B cell (primary cell): ENCODE measurements at regions not wholly inside any gene's neighbourhood (a gene's known extent, or its start where the extent isn't known, plus 50 kb on each side); places are given as distances from the start of the nearest gene placed in this dataset.

Experiments
- CTCF ChIP-seq: fragments of 200-600 bp; IDR thresholded peaks from one replicate; pipeline ENCODE4 v1.8.0; 2022; ENCODE audit warnings: antibody characterized with exemption, mild to moderate bottlenecking
- EZH2 ChIP-seq: IDR thresholded peaks from 2 replicates; pipeline ENCODE4 v1.6.1; 2012; ENCODE audit warnings: borderline replicate concordance, low read depth, mild to moderate bottlenecking, moderate library complexity, low read length; ENCODE audit not compliant: insufficient read depth, poor library complexity, severe bottlenecking

GRCh38 chr21:16113052-16113715 is 383.4 kb downstream of the USP25 start:
- TF ChIP-seq CTCF: no peak
- no peak for TF ChIP-seq EZH2
